Endothelial cell of umbilical vein (primary cell): ENCODE measurements at regions not wholly inside any gene's neighbourhood (a gene's known extent, or its start where the extent isn't known, plus 50 kb on each side); places are given as distances from the start of the nearest gene placed in this dataset.

Experiments
- BruUV-seq: library from RNA; stranded (reverse); fragments of 400-500 nt; replicated peaks from 2 replicates; lab custom pipeline; 2021; lab: Mats Ljungman, UMichigan
- CTCF ChIA-PET: fragments of 300-600, 350-600 bp; sonication (Branson Sonifier 250); formaldehyde crosslinking; loops from one replicate; lab custom pipeline; 2021; ENCODE audit warnings: antibody characterized with exemption, inconsistent platforms; lab: Charles Lee
- POLR2A ChIA-PET: fragments of 300-600, 350-600 bp; sonication (Branson Sonifier 250); formaldehyde crosslinking; loops from one replicate; lab custom pipeline; 2021; ENCODE audit warnings: antibody characterized with exemption, inconsistent platforms; lab: Charles Lee
- DNase-seq: peaks from one replicate; pipeline ENCODE4 v3.0.0-alpha.2; 2011; ENCODE audit warnings: low read depth, low spot score
- FAIRE-seq: peaks from 2 replicates; lab custom pipeline; 2011; peaks lifted over from hg19 to GRCh38; lab: Jason Lieb, UNC
- H2AFZ ChIP-seq: 2 replicates; pipeline ENCODE4 v1.6.0; 2012; ENCODE audit warnings: low read depth, low read length, control low read depth, inconsistent platforms
- H3K27ac ChIP-seq: 2 replicates; pipeline ENCODE4 v1.5.1; 2011; ENCODE audit warnings: low read depth, mild to moderate bottlenecking, control low read depth, low read length, moderate library complexity; ENCODE audit not compliant: insufficient read depth
- H3K27me3 ChIP-seq, 2 experiments: 2 replicates each; pipeline versions ENCODE4 v1.6.0 to v1.6.1; 2011; ENCODE audit warnings: low read length in 2 of 2, mixed read lengths in 1 of 2; ENCODE audit not compliant: control insufficient read depth in 2 of 2, insufficient read depth in 2 of 2
- H3K36me3 ChIP-seq, 2 experiments: 2 replicates in 1 of 2; 3 replicates in 1 of 2; pipeline ENCODE4 v1.5.1; 2011; ENCODE audit warnings: low read length in 2 of 2, mild to moderate bottlenecking in 1 of 2, moderate library complexity in 1 of 2; ENCODE audit not compliant: control insufficient read depth in 2 of 2, insufficient read depth in 2 of 2; ENCODE audit errors: extremely low read depth in 1 of 2
- H3K4me1 ChIP-seq: 3 replicates; pipeline ENCODE4 v1.5.1; 2011; ENCODE audit warnings: mild to moderate bottlenecking, low read length; ENCODE audit not compliant: control insufficient read depth, insufficient read depth; ENCODE audit errors: extremely low read depth
- H3K4me2 ChIP-seq: 2 replicates; pipeline ENCODE4 v1.6.1; 2011; ENCODE audit warnings: low read length, control low read depth, mixed read lengths; ENCODE audit not compliant: insufficient read depth
- H3K4me3 ChIP-seq, 3 experiments: fragments of 200-600 bp in 1 of 3; sonication (generic), shearing (Covaris generic) in 1 of 3; replicated peaks in 1 of 3; 2 replicates each; pipeline ENCODE4 v1.5.1; 2011 to 2016; ENCODE audit warnings: control low read depth in 3 of 3, low read length in 3 of 3, mild to moderate bottlenecking in 2 of 3, inconsistent platforms in 1 of 3, low read depth in 1 of 3, moderate library complexity in 1 of 3; ENCODE audit not compliant: insufficient read depth in 1 of 3
- H3K79me2 ChIP-seq: 2 replicates; pipeline ENCODE4 v1.6.0; 2012; ENCODE audit warnings: low read length, inconsistent platforms; ENCODE audit not compliant: control insufficient read depth, insufficient read depth
- H3K9ac ChIP-seq: replicated peaks from 2 replicates; pipeline ENCODE3; 2011; ENCODE audit warnings: low read length, control low read depth; ENCODE audit not compliant: insufficient read depth; ENCODE audit errors: extremely low read depth
- H3K9me1 ChIP-seq: replicated peaks from 3 replicates; pipeline ENCODE4 v1.6.0; 2011; ENCODE audit warnings: mild to moderate bottlenecking, low read length; ENCODE audit not compliant: control insufficient read depth, insufficient read depth; ENCODE audit errors: extremely low read depth
- H3K9me3 ChIP-seq: replicated peaks from 2 replicates; pipeline ENCODE4 v1.5.1; 2012; ENCODE audit warnings: low read length, inconsistent platforms; ENCODE audit not compliant: control insufficient read depth, insufficient read depth
- H4K20me1 ChIP-seq: replicated peaks from 2 replicates; pipeline ENCODE3; 2011; ENCODE audit warnings: mild to moderate bottlenecking, low read length; ENCODE audit not compliant: control insufficient read depth, insufficient read depth; ENCODE audit errors: extremely low read depth
- EZH2 ChIP-seq: IDR thresholded peaks from 2 replicates; pipeline ENCODE4 v1.6.1; 2012; ENCODE audit warnings: borderline replicate concordance, low read depth, mild to moderate bottlenecking, moderate library complexity, low read length, inconsistent platforms; ENCODE audit not compliant: severe bottlenecking
- FOS ChIP-seq: IDR thresholded peaks from 2 replicates; pipeline ENCODE4 v1.6.1; 2011; ENCODE audit warnings: mild to moderate bottlenecking, low read length, moderate library complexity, borderline replicate concordance; ENCODE audit not compliant: insufficient read depth
- GATA2 ChIP-seq: IDR thresholded peaks from 2 replicates; pipeline ENCODE4 v1.7.0; 2011; ENCODE audit warnings: low read depth, mild to moderate bottlenecking, moderate library complexity, mixed read lengths, low read length; ENCODE audit not compliant: insufficient read length, insufficient read depth
- JUN ChIP-seq: IDR thresholded peaks from 2 replicates; pipeline ENCODE4 v1.6.1; 2011; ENCODE audit warnings: borderline replicate concordance, low read depth; ENCODE audit not compliant: insufficient read length, insufficient read depth
- MYC ChIP-seq: IDR thresholded peaks from one replicate; pipeline ENCODE4 v1.6.1; 2011; ENCODE audit warnings: mild to moderate bottlenecking, low read depth, low read length
- POLR2A ChIP-seq: IDR thresholded peaks from 2 replicates; pipeline ENCODE4 v1.6.1; 2012; ENCODE audit warnings: low read depth, mild to moderate bottlenecking, control low read depth, low read length
- POLR2AphosphoS5 ChIP-seq: IDR thresholded peaks from 2 replicates; pipeline ENCODE4 v1.6.1; 2012; ENCODE audit warnings: low read depth, mild to moderate bottlenecking, control low read depth, low read length, moderate library complexity; ENCODE audit not compliant: insufficient read depth
- dilution Hi-C: fragments of 300-500 bp; cut with MboI; formaldehyde crosslinking; loops from one replicate; pipeline ENCODE4 v1.15.0; 2019; ENCODE audit warnings: low sequenced_read_pairs; ENCODE audit not compliant: extremely low pct_ligation_motif_present
- intact Hi-C: fragments of 100-400 bp; cut with micrococcal nuclease; formaldehyde crosslinking; loops from one replicate; pipeline ENCODE4 v1.10.0; 2022
- TF ChIP-seq, protein P1 (sequence below), 2 donors: IDR thresholded peaks; 1 replicate in 1 of 2; 2 replicates in 1 of 2; pipeline ENCODE4 v1.5.1; 2011; ENCODE audit warnings: low read length in 2 of 2, mild to moderate bottlenecking in 2 of 2, moderate library complexity in 2 of 2, control low read depth in 1 of 2, inconsistent platforms in 1 of 2, low read depth in 1 of 2; ENCODE audit not compliant: insufficient read depth in 1 of 2; ENCODE audit errors: extremely low read depth in 1 of 2
- TF ChIP-seq, protein P2 (sequence below): IDR thresholded peaks from 2 replicates; pipeline ENCODE4 v1.6.1; 2011; ENCODE audit not compliant: insufficient read depth, insufficient read length

GRCh38 chr13:73579574-73580274 lies 520.9 kb downstream of the KLF5 start:
- dilution Hi-C loops, result no loop called here
- no peaks in the 10 kb centered on the region for H3K9me3 ChIP-seq
- H3K9me1 ChIP-seq, result no peaks in the 10 kb centered on the region
- TF ChIP-seq, protein P1, sequence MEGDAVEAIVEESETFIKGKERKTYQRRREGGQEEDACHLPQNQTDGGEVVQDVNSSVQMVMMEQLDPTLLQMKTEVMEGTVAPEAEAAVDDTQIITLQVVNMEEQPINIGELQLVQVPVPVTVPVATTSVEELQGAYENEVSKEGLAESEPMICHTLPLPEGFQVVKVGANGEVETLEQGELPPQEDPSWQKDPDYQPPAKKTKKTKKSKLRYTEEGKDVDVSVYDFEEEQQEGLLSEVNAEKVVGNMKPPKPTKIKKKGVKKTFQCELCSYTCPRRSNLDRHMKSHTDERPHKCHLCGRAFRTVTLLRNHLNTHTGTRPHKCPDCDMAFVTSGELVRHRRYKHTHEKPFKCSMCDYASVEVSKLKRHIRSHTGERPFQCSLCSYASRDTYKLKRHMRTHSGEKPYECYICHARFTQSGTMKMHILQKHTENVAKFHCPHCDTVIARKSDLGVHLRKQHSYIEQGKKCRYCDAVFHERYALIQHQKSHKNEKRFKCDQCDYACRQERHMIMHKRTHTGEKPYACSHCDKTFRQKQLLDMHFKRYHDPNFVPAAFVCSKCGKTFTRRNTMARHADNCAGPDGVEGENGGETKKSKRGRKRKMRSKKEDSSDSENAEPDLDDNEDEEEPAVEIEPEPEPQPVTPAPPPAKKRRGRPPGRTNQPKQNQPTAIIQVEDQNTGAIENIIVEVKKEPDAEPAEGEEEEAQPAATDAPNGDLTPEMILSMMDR (IDR thresholded peaks at IDR 0.05; ENCODE audit: extremely low read depth in 1 of 2, insufficient read depth in 1 of 2, low read depth in 1 of 2, low read length in 2 of 2), result no peak
- no peak for FAIRE-seq
- H2AFZ ChIP-seq, result no peak overlapping the region
- no peak overlapping the region for H3K27ac ChIP-seq
- intact Hi-C loops, result no loop called here
- peaks cover 0 to 3% of the 10 kb centered on the region in 2 experiments for H3K27me3 ChIP-seq
- no peaks in the 10 kb centered on the region for H3K4me1 ChIP-seq
- H3K79me2 ChIP-seq, result no peaks in the 10 kb centered on the region
- ChIA-PET CTCF (no interaction called here), POLR2A (no interaction called here)
- no peak for DNase-seq
- H3K4me2 ChIP-seq, result no peak overlapping the region
- no TSS peak for BruUV-seq
- H4K20me1 ChIP-seq, result no peaks in the 10 kb centered on the region
- no peak overlapping the region for H3K4me3 ChIP-seq
- H3K9ac ChIP-seq, result no peak overlapping the region
- no peaks in the 10 kb centered on the region for H3K36me3 ChIP-seq

GRCh38 chr13:73578251-73578875 lies 519.6 kb downstream of the KLF5 start:
- FAIRE-seq (no peak), DNase-seq (no peak)
- ChIA-PET POLR2A (no interaction called here), CTCF (no interaction called here)
- H3K4me2 ChIP-seq, result no peak overlapping the region
- no peaks in the 10 kb centered on the region for H3K27me3 ChIP-seq
- TF ChIP-seq, protein P2, sequence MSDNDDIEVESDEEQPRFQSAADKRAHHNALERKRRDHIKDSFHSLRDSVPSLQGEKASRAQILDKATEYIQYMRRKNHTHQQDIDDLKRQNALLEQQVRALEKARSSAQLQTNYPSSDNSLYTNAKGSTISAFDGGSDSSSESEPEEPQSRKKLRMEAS, result no peak
- no peak for TF ChIP-seq EZH2
- TF ChIP-seq JUN, result no peak
- TF ChIP-seq, protein P1 (IDR thresholded peaks at IDR 0.05; ENCODE audit: extremely low read depth in 1 of 2, insufficient read depth in 1 of 2, low read depth in 1 of 2, low read length in 2 of 2), result no peak
- TF ChIP-seq MYC, result no peak
- TF ChIP-seq GATA2, result no peak
- TF ChIP-seq FOS, result no peak
- no peak for TF ChIP-seq POLR2AphosphoS5
- TF ChIP-seq POLR2A, result no peak
- H3K27ac ChIP-seq, result no peak overlapping the region
- H3K79me2 ChIP-seq, result no peaks in the 10 kb centered on the region
- dilution Hi-C loops (no loop called here), intact Hi-C loops (no loop called here)
- H3K9me1 ChIP-seq, result no peaks in the 10 kb centered on the region
- no peak overlapping the region for H3K4me3 ChIP-seq
- H3K9me3 ChIP-seq, result no peaks in the 10 kb centered on the region
- H3K36me3 ChIP-seq, result no peaks in the 10 kb centered on the region
- H4K20me1 ChIP-seq, result no peaks in the 10 kb centered on the region
- H3K4me1 ChIP-seq, result no peaks in the 10 kb centered on the region
- BruUV-seq, result no TSS peak
- no peak overlapping the region for H3K9ac ChIP-seq
- H2AFZ ChIP-seq, result no peak overlapping the region
